ENCODE measurements at regions not wholly inside any gene's neighbourhood (a gene's known extent, or its start where the extent isn't known, plus 50 kb on each side); places are given as distances from the start of the nearest gene placed in this dataset.

DNA sequence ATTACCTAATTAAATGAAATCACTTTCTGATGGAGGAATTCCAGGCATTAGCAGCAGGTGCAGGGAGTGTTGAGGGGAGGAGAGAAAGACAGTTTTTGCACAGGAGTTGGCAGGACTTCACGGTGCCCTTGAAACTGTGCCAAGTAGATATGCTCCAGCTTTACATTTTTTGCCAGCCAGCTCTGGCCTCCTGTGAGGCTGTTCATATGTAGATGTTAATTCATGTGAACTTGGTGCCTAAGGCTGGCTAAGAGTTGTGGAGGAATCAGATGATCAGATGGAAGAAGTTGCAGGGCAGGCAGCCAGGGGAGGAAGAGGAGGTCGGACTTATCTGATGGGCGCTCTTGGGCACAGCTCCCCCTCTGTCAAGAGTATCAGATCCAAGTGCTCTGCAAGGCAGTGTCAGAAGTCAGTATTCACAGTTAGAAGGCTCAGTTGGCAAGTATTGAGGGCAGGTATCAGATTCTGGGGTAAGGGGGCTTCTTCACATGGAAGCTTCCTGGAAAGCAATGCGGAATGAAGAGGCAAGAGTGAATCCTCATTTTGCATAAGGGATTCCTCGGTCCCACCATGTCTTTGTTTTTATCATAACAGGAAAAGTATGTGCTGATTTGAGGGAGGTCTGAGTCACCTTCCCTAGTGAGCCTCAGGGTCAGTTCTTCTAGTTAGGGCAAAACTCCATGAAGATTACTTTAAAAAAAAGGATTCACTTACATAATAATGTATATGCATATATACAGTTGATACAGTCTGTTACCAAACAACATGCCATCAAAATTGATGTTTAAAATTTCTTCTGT is 172.6 kb upstream of the UMPS start:
- Histone ChIP-seq H3K4me2 (ENCODE audit: low read depth, low read length) (no peak overlapping the region), H3K27me3 (ENCODE audit: control insufficient read depth in 1 of 2, insufficient read depth in 2 of 2, low read length in 2 of 2) (peaks cover 2 to 50% of the 10 kb centered on the region in 2 experiments; a peak in 4 of 5 replicates), H2AFZ (ENCODE audit: low read length) (no peak overlapping the region), H3K36me3 (replicated peaks in 1 of 2; ENCODE audit: control insufficient read depth in 1 of 2, insufficient read depth in 2 of 2, low read length in 2 of 2) (no peaks in the 10 kb centered on the region), H3K79me2 (ENCODE audit: insufficient read depth, low read length) (no peaks in the 10 kb centered on the region), H3K4me1 (ENCODE audit: insufficient read depth, low read length) (peaks cover 11% of the 10 kb centered on the region), H3K9me3 (ENCODE audit: low read length) (no peaks in the 10 kb centered on the region), H3K9ac (ENCODE audit: insufficient read depth, low read depth, low read length) (no peak overlapping the region), H4K20me1 (ENCODE audit: insufficient read depth, low read length) (no peaks in the 10 kb centered on the region), H3K4me3 (replicated peaks in 1 of 3; ENCODE audit: insufficient read depth in 1 of 3, low read depth in 2 of 3, low read length in 3 of 3) (no peak overlapping the region), H3K27ac (ENCODE audit: extremely low read length, insufficient read depth, low read length) (no peak overlapping the region)
- no peak for ATAC-seq
- ChIA-PET POLR2A (interaction anchor here (0.7 kb wide), 1 partner anchor 60 kb away, joined by 3 read pairs; no protein-coding TSS in a partner anchor), CTCF (ENCODE audit: low intra/inter-chr PET ratio, low total read pairs) (no interaction called here)
- TF ChIP-seq, protein P1, sequence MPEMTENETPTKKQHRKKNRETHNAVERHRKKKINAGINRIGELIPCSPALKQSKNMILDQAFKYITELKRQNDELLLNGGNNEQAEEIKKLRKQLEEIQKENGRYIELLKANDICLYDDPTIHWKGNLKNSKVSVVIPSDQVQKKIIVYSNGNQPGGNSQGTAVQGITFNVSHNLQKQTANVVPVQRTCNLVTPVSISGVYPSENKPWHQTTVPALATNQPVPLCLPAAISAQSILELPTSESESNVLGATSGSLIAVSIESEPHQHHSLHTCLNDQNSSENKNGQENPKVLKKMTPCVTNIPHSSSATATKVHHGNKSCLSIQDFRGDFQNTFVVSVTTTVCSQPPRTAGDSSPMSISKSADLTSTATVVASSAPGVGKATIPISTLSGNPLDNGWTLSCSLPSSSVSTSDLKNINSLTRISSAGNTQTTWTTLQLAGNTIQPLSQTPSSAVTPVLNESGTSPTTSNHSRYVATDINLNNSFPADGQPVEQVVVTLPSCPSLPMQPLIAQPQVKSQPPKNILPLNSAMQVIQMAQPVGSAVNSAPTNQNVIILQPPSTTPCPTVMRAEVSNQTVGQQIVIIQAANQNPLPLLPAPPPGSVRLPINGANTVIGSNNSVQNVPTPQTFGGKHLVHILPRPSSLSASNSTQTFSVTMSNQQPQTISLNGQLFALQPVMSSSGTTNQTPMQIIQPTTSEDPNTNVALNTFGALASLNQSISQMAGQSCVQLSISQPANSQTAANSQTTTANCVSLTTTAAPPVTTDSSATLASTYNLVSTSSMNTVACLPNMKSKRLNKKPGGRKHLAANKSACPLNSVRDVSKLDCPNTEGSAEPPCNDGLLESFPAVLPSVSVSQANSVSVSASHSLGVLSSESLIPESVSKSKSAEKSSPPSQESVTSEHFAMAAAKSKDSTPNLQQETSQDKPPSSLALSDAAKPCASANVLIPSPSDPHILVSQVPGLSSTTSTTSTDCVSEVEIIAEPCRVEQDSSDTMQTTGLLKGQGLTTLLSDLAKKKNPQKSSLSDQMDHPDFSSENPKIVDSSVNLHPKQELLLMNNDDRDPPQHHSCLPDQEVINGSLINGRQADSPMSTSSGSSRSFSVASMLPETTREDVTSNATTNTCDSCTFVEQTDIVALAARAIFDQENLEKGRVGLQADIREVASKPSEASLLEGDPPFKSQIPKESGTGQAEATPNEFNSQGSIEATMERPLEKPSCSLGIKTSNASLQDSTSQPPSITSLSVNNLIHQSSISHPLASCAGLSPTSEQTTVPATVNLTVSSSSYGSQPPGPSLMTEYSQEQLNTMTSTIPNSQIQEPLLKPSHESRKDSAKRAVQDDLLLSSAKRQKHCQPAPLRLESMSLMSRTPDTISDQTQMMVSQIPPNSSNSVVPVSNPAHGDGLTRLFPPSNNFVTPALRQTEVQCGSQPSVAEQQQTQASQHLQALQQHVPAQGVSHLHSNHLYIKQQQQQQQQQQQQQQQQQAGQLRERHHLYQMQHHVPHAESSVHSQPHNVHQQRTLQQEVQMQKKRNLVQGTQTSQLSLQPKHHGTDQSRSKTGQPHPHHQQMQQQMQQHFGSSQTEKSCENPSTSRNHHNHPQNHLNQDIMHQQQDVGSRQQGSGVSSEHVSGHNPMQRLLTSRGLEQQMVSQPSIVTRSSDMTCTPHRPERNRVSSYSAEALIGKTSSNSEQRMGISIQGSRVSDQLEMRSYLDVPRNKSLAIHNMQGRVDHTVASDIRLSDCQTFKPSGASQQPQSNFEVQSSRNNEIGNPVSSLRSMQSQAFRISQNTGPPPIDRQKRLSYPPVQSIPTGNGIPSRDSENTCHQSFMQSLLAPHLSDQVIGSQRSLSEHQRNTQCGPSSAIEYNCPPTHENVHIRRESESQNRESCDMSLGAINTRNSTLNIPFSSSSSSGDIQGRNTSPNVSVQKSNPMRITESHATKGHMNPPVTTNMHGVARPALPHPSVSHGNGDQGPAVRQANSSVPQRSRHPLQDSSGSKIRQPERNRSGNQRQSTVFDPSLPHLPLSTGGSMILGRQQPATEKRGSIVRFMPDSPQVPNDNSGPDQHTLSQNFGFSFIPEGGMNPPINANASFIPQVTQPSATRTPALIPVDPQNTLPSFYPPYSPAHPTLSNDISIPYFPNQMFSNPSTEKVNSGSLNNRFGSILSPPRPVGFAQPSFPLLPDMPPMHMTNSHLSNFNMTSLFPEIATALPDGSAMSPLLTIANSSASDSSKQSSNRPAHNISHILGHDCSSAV (CRISPR knock-in tag; IDR thresholded peaks at IDR 0.05; ENCODE audit: borderline replicate concordance): no peak
- no peak for TF ChIP-seq ZNF841 (CRISPR knock-in tag; IDR thresholded peaks at IDR 0.05; ENCODE audit: borderline replicate concordance)
- BruUV-seq (replicated peaks): no TSS peak
- FAIRE-seq: no peak
- 40% methylated on average over 5 of the region's 5 CpGs for WGBS (ENCODE audit: low lambda C conversion rate)
- no peak for DNase-seq (ENCODE audit: low spot score)
- intact Hi-C loops (cut with micrococcal nuclease; ENCODE audit: unreplicated experiment): no loop called here
- in situ Hi-C loops (cut with HindIII; ENCODE audit: extremely low pct_ligation_motif_present, low pct_unique_long_range_greater_than_20kb): loop anchor here (5.0 kb wide), 1 partner anchor 210 kb away; no protein-coding TSS in a partner anchor

All from HepG2 (cell line).